Stimulated activated effector memory CD8-positive, alpha-beta T cell treated with anti-CD3 and anti-CD28 coated beads, Interleukin-12 subunit alpha, Interleukin-12 subunit beta, amount 100 ng/mL, for 72 hours (primary cell): ENCODE measurements at regions not wholly inside any gene's neighbourhood (a gene's known extent, or its start where the extent isn't known, plus 50 kb on each side); places are given as distances from the start of the nearest gene placed in this dataset.

Source experiments
- ATAC-seq: fragments of 150-1000 bp; cut with Tn5 transposase; 2 replicates; pipeline ENCODE4 v1.10.0; 2021
- DNase-seq, 2 donors: peaks; one replicate each; pipeline ENCODE4 v3.0.0; 2021 to 2022; ENCODE audit warnings: low spot score in 2 of 2
- H3K27ac Mint-ChIP-seq: one replicate; pipeline ENCODE4 v1.8.0; 2022; ENCODE audit warnings: mild to moderate bottlenecking, mixed read lengths
- H3K36me3 Mint-ChIP-seq: one replicate; pipeline ENCODE4 v1.8.0; 2022; ENCODE audit warnings: mild to moderate bottlenecking, mixed read lengths
- H3K4me1 Mint-ChIP-seq: one replicate; pipeline ENCODE4 v1.8.0; 2022; ENCODE audit warnings: mixed read lengths
- H3K4me3 Mint-ChIP-seq: one replicate; pipeline ENCODE4 v1.8.0; 2022; ENCODE audit warnings: mild to moderate bottlenecking, mixed read lengths
- H3K9me3 Mint-ChIP-seq: one replicate; pipeline ENCODE4 v1.8.0; 2022; ENCODE audit warnings: mixed read lengths

DNA sequence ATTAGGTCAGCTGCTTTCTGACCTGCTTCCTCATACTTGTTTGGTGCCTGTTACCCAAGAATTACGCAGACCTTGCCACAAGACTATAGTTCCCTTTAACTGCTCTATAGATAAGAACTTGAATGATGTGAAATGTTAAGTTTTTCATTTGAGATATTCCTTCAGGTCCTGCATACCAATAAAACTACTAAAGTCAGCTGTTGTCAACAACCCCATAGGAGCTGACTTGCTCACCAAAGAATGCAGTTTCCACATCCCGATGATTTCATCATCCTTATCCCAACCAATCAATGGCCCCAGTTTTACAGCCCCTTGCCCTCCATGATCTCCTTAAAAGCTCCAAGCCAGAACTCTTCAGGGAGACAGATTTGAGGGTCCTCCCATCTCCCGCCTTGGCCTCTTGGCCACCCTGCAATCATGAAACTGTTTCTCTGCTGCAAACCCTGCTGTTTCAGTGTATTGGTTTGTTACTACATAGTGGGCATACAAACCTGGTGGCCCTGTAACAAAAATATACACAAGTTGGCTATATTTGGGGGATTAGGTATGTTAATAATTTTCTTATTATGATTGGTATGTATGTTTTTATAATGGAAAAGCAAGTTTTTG, 396.3 kb upstream of the CHST9 start:
- no peak for DNase-seq
- Mint-ChIP-seq H3K9me3 (no peaks in the 10 kb centered on the region), H3K27ac (no peak overlapping the region)

DNA sequence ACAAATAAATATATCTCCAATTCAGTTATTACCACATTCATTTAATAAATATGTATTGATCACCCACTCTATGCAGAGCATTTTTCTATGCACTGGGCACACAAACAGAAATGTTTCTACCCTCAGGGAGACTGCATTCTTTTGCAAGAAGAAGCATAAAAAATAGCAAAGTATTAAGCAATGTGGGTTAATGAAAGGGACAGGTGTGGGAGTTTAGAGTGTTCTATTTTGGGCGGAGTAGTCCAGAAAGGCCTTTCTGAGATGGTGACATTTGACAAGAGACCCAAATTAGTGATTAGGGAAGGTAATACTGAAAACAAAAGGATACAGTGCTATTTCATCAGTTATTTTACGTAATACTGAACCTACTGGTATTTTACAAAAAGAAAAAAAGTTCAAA, 394.3 kb upstream of the CHST9 start:
- DNase-seq (no peak), ATAC-seq (no peak)
- Mint-ChIP-seq H3K4me1 (no peaks in the 10 kb centered on the region), H3K9me3 (no peaks in the 10 kb centered on the region), H3K27ac (no peak overlapping the region), H3K36me3 (no peaks in the 10 kb centered on the region), H3K4me3 (no peak overlapping the region)

More for the DNA sequence above, 396.3 kb upstream of the CHST9 start:
- Mint-ChIP-seq H3K4me1 (no peaks in the 10 kb centered on the region), H3K36me3 (no peaks in the 10 kb centered on the region), H3K4me3 (no peak overlapping the region)
- no peak for ATAC-seq

DNA sequence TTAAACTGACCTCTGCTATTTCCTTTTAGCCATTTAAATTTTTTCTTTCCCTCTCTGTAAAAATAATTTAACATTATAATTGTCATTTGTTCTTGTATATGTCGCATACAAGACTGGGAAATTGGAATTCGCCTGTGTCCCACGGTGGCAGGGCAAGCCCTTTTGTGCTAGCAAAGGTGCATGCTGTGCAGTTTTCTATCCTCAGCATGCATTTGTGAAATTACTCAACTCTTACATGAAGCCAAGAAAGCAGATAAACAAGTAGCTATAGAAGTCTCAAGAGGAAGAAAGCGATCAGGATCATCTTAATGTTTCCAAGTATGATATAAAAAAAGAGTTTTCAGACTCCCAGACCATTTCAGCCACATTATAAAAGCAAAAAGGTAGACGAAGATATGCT, 392.6 kb upstream of the CHST9 start:
- DNase-seq, result no peak
- Mint-ChIP-seq H3K27ac (no peak overlapping the region), H3K4me3 (no peak overlapping the region), H3K36me3 (no peaks in the 10 kb centered on the region), H3K4me1 (no peaks in the 10 kb centered on the region), H3K9me3 (peaks cover 3% of the 10 kb centered on the region)
- ATAC-seq, result no peak

DNA sequence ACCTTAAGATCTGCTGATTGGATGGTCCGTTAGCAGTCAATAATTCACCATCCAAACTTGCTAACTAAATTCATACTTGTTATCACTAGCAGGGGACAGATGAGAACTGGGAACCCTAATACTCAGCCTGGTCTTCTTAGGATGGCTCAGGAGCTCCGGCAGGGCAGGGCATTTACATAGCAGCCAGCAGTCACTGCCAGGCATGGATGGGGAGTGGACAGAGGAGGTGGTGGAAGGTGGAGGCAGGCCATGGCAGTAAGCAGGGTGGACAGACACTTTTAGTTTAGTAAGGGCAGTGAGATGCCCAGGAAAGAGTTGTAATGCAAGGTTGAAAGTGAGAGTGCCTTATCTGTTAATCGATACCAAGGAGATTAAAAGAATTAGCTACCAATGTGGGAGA, 392.2 kb upstream of the CHST9 start:
- no peaks in the 10 kb centered on the region for H3K36me3 Mint-ChIP-seq
- ATAC-seq, result no peak
- peaks cover 3% of the 10 kb centered on the region for H3K9me3 Mint-ChIP-seq
- no peak overlapping the region for H3K4me3 Mint-ChIP-seq
- H3K4me1 Mint-ChIP-seq, result no peaks in the 10 kb centered on the region
- DNase-seq, result no peak
- no peak overlapping the region for H3K27ac Mint-ChIP-seq

DNA sequence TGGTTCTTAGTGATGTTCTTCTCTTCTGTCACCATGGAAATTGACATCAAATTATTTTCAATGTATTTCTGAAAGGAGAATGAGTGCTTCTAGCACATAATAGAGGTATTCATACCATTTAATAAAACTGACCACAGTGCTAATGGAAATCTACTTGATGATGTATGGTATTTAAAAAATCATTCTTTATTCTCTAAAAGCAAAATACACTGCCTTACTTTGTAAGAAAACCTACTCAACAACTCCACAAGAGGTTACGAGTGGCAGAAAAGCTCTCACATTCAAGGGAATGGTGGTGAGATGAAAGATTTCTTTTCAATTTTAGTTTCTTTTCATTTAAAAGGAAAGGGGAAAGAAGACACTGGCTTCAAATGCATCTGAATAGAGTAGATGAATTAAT, 382.3 kb upstream of the CHST9 start:
- Mint-ChIP-seq H3K9me3 (peaks cover 23% of the 10 kb centered on the region), H3K27ac (no peak overlapping the region), H3K4me3 (no peak overlapping the region), H3K4me1 (no peaks in the 10 kb centered on the region), H3K36me3 (no peaks in the 10 kb centered on the region)
- ATAC-seq (no peak), DNase-seq (no peak)

DNA sequence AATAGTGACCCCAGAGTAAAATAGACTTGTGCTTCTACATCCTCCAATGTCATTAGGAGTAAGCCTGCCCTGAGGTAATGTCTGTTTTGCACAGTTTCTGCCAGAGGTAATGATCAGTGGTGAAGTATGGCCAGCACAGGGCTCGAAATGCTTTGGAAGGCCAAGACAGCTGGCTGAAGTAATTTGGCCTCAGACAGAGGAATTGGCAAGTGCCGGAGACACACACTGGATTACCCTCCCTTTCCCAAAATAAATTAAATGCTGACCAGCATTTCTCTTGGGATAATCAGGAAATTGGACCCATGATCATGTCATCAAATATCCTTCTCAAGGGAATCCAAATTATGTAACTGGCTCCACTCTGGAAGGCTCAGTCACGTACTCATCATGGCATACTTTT, 379.0 kb upstream of the CHST9 start:
- Mint-ChIP-seq H3K27ac (no peak overlapping the region), H3K4me3 (no peak overlapping the region), H3K36me3 (no peaks in the 10 kb centered on the region), H3K4me1 (no peaks in the 10 kb centered on the region), H3K9me3 (peaks cover 18% of the 10 kb centered on the region)
- ATAC-seq (no peak), DNase-seq (no peak)

DNA sequence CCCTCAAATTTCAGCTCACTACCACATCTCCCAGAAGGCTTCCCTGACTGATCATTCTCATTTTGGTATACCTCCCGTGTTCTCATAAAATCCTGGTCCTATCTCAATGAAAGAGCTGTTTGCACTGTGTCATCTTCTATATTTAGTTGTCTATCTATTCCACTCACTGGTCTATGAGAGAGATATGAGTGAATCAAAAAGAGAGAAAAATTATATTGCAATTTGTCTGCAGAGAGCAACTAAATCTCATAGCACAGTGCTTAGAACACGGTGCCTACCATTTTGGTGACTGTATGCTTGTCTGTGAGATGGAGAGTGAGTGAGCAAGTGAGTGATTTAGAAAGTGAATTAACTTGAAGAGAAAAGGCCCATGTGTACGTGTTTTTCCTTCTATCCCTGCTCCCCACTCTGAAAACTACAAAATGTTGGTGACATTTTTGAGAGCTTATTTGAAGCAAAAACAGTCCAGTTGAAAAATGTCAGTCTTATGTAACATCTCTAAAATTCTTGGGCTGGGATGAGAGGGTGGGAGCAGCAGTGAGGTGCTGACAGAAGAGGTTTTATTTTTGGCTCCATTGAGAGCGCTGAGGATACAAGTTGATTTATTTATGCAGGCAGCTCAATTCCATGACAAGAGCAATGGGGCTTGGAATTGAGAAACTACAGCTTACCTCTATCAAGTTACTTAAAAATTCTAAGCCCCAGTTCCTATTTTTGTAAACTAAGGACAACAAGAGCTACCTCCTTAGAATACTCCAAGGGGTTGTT, 373.5 kb upstream of the CHST9 start:
- H3K4me3 Mint-ChIP-seq, result no peak overlapping the region
- ATAC-seq, result no peak
- H3K36me3 Mint-ChIP-seq, result no peaks in the 10 kb centered on the region
- H3K9me3 Mint-ChIP-seq, result peaks cover 18% of the 10 kb centered on the region
- no peak overlapping the region for H3K27ac Mint-ChIP-seq
- no peak for DNase-seq
- no peaks in the 10 kb centered on the region for H3K4me1 Mint-ChIP-seq

DNA sequence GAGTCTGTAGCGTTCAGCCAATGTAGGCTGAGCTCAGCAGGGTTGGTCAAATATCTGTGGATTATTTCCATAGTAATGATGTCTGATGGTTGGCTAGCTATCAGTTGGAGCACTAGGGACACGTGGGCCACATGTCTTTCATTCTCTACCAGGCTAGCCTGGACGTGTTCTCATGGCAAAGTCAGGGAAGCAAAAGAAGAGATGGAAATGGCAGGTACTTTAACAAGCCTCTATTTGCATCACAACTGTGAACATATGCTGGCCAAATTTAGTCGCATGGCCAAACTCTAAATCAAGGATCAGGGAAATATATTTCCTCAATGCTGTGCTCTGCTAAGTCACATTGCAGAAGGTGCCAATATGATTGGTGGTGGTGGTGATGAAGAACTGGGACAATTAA, 371.6 kb upstream of the CHST9 start:
- H3K4me3 Mint-ChIP-seq, result no peak overlapping the region
- H3K36me3 Mint-ChIP-seq, result no peaks in the 10 kb centered on the region
- no peak for DNase-seq
- peaks cover 11% of the 10 kb centered on the region for H3K9me3 Mint-ChIP-seq
- H3K4me1 Mint-ChIP-seq, result no peaks in the 10 kb centered on the region
- no peak overlapping the region for H3K27ac Mint-ChIP-seq
- ATAC-seq, result no peak

DNA sequence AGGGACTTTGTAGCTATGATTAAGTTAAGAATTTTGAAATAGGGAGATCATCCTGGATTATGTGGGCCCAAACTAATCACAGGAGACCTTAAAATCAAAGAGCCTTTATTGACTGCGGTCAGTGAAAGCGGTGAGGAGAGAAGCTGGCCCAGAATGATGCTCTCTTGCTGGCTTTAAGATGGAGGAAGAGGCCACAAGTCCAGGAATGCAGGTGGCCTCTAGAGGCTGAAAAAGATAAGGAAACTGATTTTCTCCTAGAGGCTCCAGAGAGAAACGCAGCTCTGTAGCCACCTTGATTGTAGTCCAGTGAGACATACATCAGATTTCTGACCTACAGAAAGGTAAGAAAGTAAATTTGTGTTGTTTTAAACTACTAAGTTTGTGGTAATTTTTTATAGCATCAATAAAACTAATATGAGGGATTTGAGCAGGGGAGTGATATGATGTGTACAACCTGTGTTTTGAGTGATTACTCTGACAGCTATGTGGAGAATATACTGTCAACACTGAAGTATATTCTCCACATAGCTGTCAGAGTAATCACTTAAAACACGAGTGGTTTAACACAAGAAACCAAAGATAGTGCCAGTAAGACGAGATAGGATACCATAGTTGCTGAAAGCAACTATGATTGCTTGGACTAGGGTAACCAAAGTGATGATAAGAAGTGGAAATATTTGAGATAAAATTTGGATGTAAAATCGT, 364.4 kb upstream of the CHST9 start:
- Mint-ChIP-seq H3K4me1 (no peaks in the 10 kb centered on the region), H3K4me3 (no peak overlapping the region), H3K9me3 (peaks cover 21% of the 10 kb centered on the region), H3K36me3 (no peaks in the 10 kb centered on the region), H3K27ac (no peak overlapping the region)
- ATAC-seq (no peak), DNase-seq (no peak)

DNA sequence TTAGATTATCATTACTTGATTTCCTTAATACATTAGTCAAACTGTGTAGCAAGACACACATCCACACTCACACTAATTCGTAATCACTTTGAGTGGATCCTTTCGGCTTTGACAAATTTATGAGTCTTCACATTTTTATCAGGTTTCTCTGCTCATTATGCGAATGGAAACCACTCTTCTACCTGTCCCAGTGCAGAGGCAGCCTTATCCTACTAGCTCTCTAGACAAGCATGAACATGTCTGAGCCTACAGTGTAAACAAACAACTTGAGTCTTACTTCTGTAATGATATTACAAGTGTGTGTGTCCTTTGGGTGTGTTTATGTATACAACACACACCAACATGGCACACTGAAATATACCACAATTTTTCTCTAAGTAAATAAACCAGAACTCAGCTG, 361.9 kb upstream of the CHST9 start:
- Mint-ChIP-seq H3K4me1 (no peaks in the 10 kb centered on the region), H3K4me3 (no peak overlapping the region), H3K36me3 (no peaks in the 10 kb centered on the region), H3K9me3 (peaks cover 23% of the 10 kb centered on the region), H3K27ac (no peak overlapping the region)
- ATAC-seq, result no peak
- DNase-seq, result no peak

DNA sequence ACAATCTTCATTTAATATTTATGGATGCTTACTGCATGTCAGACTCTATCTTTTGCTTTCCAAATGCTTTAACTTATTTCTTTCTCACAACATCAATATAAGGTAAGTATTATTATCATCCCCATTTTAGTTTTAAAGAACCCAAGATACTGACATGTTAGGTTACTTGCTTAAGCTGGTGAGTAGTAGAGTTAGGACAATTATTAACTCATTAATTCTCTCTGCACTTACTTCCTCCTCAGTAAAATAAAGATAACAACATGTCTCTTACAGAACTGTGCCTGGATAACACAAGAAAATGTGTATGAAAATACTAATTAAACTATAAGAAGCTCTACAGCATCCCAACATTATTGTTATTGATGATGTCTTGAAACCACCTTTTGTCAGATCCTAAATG, 359.1 kb upstream of the CHST9 start:
- ATAC-seq (no peak), DNase-seq (no peak)
- Mint-ChIP-seq H3K4me1 (no peaks in the 10 kb centered on the region), H3K36me3 (no peaks in the 10 kb centered on the region), H3K4me3 (no peak overlapping the region), H3K27ac (no peak overlapping the region), H3K9me3 (peaks cover 14% of the 10 kb centered on the region)

DNA sequence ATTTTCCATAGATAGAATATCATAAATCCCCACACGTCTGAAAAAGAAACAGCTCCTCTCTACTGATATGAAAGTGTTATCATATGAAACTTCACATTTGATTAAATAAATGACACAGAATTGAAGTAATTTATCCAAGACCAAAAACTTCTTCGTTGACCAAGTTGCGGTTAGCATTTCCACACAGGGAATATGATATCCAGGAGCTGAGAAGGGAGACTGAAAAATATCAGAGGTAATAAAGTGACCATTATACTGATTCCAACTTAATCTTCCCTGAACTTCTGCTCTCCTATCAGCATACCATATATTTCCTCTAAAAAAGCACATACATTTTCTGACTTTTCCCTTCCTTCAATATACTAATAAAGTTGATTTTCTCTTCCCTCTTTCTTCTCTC, 356.2 kb upstream of the CHST9 start:
- no peak overlapping the region for H3K4me3 Mint-ChIP-seq
- no peaks in the 10 kb centered on the region for H3K36me3 Mint-ChIP-seq
- no peak overlapping the region for H3K27ac Mint-ChIP-seq
- no peak for DNase-seq
- H3K4me1 Mint-ChIP-seq, result no peaks in the 10 kb centered on the region
- H3K9me3 Mint-ChIP-seq, result peaks cover 18% of the 10 kb centered on the region
- ATAC-seq, result no peak

DNA sequence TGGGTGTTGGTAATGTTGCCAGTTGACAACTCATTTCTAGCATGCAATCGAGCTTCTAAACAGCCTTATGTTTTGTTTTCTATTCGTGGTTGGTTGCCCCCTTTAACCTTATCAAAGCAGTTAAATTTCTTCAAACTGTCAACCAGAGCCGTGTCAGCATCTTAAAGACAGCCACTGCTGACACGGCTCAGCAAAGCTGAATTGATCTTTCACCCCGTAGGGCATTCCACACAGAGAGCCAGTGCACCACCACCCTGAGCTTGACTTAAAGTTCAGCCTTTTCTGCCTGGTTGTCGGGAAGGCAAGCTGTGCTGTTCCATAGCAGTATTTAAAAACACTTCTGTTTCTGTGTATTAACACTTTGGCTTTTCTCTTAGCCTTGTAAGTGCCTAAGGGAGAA, 355.0 kb upstream of the CHST9 start:
- Mint-ChIP-seq H3K9me3 (peaks cover 14% of the 10 kb centered on the region), H3K4me3 (no peak overlapping the region), H3K36me3 (no peaks in the 10 kb centered on the region), H3K4me1 (no peaks in the 10 kb centered on the region), H3K27ac (no peak overlapping the region)
- DNase-seq (no peak), ATAC-seq (no peak)

DNA sequence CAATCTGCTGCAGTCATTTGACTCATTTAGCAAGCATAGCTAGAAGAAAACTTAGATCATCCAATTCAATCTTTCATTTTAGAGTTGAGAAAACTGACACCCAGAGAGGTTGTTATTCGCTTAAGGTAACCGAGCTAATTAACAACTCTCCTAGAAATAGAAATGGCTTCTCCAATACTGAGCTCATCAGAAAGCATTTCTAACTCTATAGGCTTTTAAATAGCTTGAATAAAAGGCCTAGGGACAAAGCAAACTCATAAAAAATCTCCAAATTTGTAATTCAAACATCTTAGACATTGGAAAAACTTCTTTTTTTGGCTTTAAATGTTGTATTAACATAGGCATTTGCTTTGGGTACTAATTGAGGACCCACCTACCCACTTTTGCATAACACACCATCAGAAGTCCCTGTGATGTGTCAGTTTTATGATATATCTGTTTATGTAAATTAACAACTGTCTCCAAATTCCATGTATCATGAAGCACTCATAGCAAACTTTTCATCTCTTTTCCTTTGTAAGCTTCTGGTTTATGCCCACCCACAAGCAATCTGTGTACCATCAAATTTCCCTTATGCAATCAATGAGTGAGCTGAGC, 343.9 kb upstream of the CHST9 start:
- DNase-seq, result no peak
- H3K9me3 Mint-ChIP-seq, result peaks cover 12% of the 10 kb centered on the region

DNA sequence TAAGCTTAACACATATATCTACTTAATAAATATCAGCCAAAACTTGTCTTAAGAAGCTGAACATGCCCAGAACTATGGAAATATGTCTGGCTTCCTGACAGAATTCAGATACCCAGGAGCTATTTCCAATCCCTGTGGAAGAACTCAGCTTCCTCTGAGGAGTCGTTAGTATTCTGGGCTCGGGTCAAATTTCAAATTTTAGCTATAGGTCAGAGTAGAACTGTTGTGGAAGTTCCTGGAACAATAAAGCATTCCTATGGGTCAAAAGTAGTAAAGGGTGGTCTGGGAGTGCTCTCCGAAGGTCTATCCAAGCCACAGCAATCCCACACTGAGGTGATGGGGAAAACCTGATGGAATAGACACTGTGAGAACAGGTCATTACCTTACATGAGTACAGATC, 342.7 kb upstream of the CHST9 start:
- Mint-ChIP-seq H3K4me3 (no peak overlapping the region), H3K9me3 (peaks cover 8% of the 10 kb centered on the region), H3K4me1 (no peaks in the 10 kb centered on the region), H3K36me3 (no peaks in the 10 kb centered on the region), H3K27ac (no peak overlapping the region)
- no peak for DNase-seq
- no peak for ATAC-seq

More for the DNA sequence above, 343.9 kb upstream of the CHST9 start:
- Mint-ChIP-seq H3K4me3 (no peak overlapping the region), H3K27ac (no peak overlapping the region), H3K4me1 (no peaks in the 10 kb centered on the region), H3K36me3 (no peaks in the 10 kb centered on the region)
- ATAC-seq, result no peak

DNA sequence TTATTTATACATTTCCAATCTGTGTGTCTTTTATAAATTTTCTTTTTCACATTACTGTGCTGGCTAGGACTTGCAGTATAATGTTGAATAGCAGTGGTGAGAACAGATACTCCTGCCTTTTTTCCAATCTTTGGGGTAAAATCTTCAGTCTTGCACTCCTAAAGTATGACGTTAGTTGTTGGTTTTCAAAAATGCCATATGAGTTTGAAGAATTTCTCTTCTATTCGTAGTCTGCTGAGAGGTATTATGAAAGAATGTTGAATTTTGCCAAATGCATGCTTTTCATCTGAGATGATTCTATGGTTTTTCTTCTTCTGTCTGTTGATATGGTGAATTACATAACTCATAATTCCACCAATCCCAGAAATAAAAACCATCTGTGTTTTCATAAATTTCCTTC, 335.3 kb upstream of the CHST9 start:
- Mint-ChIP-seq H3K27ac (no peak overlapping the region), H3K36me3 (no peaks in the 10 kb centered on the region), H3K4me3 (no peak overlapping the region), H3K9me3 (no peaks in the 10 kb centered on the region), H3K4me1 (no peaks in the 10 kb centered on the region)
- no peak for DNase-seq
- ATAC-seq, result no peak
